ENCODE measurements at regions not wholly inside any gene's neighbourhood (a gene's known extent, or its start where the extent isn't known, plus 50 kb on each side); places are given as distances from the start of the nearest gene placed in this dataset.

GRCh38 chr20:52643034-52643433, 329.1 kb upstream of the TSHZ2 start:
- no peak for TF ChIP-seq CTCF (IDR thresholded peaks at IDR 0.05)
- no peak for TF ChIP-seq POLR2AphosphoS5 (IDR thresholded peaks at IDR 0.05)
- no peak for TF ChIP-seq POLR2A (IDR thresholded peaks at IDR 0.05; ENCODE audit: low read depth)
- no peak for TF ChIP-seq EP300 (IDR thresholded peaks at IDR 0.05)
- intact Hi-C loops (cut with DNase I): no loop called here
- Histone ChIP-seq H3K4me3 (no peak overlapping the region), H3K27ac (replicated peaks in 1 of 4) (no peak overlapping the region), H3K9me3 (no peaks in the 10 kb centered on the region), H3K4me1 (no peaks in the 10 kb centered on the region), H3K36me3 (no peaks in the 10 kb centered on the region), H3K27me3 (no peaks in the 10 kb centered on the region)
- DNase-seq (ENCODE audit: extremely low spot score): no peak
- WGBS: 84% methylated on average over 3 of the region's 3 CpGs

GRCh38 chr20:52637201-52637600, 335.0 kb upstream of the TSHZ2 start:
- Histone ChIP-seq H3K4me1 (no peaks in the 10 kb centered on the region), H3K4me3 (no peak overlapping the region), H3K36me3 (no peaks in the 10 kb centered on the region), H3K27me3 (no peaks in the 10 kb centered on the region), H3K27ac (replicated peaks in 1 of 4) (no peak overlapping the region), H3K9me3 (no peaks in the 10 kb centered on the region)
- no peak for DNase-seq (ENCODE audit: extremely low spot score)
- 84% methylated on average over 3 of the region's 3 CpGs for WGBS
- no peak for TF ChIP-seq POLR2AphosphoS5 (IDR thresholded peaks at IDR 0.05)
- intact Hi-C loops (cut with DNase I): no loop called here

- H3K4me1 ChIP-seq: no peaks in the 10 kb centered on the region
- no peaks in the 10 kb centered on the region for H3K36me3 ChIP-seq
- DNase-seq (ENCODE audit: extremely low spot score): no peak
- 100% methylated on average over 4 of the region's 4 CpGs for WGBS
- TF ChIP-seq EP300 (IDR thresholded peaks at IDR 0.05): no peak
- TF ChIP-seq POLR2AphosphoS5 (IDR thresholded peaks at IDR 0.05): no peak
- no peak for TF ChIP-seq POLR2A (IDR thresholded peaks at IDR 0.05; ENCODE audit: low read depth)
- TF ChIP-seq CTCF (IDR thresholded peaks at IDR 0.05): no peak
- intact Hi-C loops (cut with DNase I): no loop called here
- no peaks in the 10 kb centered on the region for H3K27me3 ChIP-seq
- H3K9me3 ChIP-seq: peaks cover 0 to 5% (median 0%) of the 10 kb centered on the region in 4 donors
- no peak overlapping the region for H3K4me3 ChIP-seq
- no peak overlapping the region for H3K27ac ChIP-seq (replicated peaks in 1 of 4)
These were observed 340.7 kb upstream of the TSHZ2 start for GRCh38 chr20:52631469-52631868.

- 57% methylated on average over 2 of the region's 2 CpGs for WGBS
- Histone ChIP-seq H3K36me3 (no peaks in the 10 kb centered on the region), H3K27me3 (no peaks in the 10 kb centered on the region), H3K4me1 (no peaks in the 10 kb centered on the region), H3K9me3 (peaks cover 0 to 5% (median 0%) of the 10 kb centered on the region in 4 donors), H3K27ac (replicated peaks in 1 of 4) (no peak overlapping the region), H3K4me3 (no peak overlapping the region)
- no peak for DNase-seq (ENCODE audit: extremely low spot score)
- TF ChIP-seq POLR2AphosphoS5 (IDR thresholded peaks at IDR 0.05): no peak
- TF ChIP-seq CTCF (IDR thresholded peaks at IDR 0.05): no peak
- no peak for TF ChIP-seq POLR2A (IDR thresholded peaks at IDR 0.05; ENCODE audit: low read depth)
- TF ChIP-seq EP300 (IDR thresholded peaks at IDR 0.05): no peak
- intact Hi-C loops (cut with DNase I): no loop called here
These were observed 342.0 kb upstream of the TSHZ2 start for GRCh38 chr20:52630138-52630537.

- DNase-seq (ENCODE audit: extremely low spot score): no peak
- no peak overlapping the region for H3K4me3 ChIP-seq
- no peaks in the 10 kb centered on the region for H3K4me1 ChIP-seq
- no peaks in the 10 kb centered on the region for H3K9me3 ChIP-seq
- WGBS: 89% methylated on average over 4 of the region's 4 CpGs
- TF ChIP-seq EP300 (IDR thresholded peaks at IDR 0.05): no peak
- no peak for TF ChIP-seq POLR2A (IDR thresholded peaks at IDR 0.05; ENCODE audit: low read depth)
- TF ChIP-seq POLR2AphosphoS5 (IDR thresholded peaks at IDR 0.05): no peak
- no peak for TF ChIP-seq CTCF (IDR thresholded peaks at IDR 0.05)
- H3K27me3 ChIP-seq: no peaks in the 10 kb centered on the region
- no peak overlapping the region for H3K27ac ChIP-seq (replicated peaks in 1 of 4)
- H3K36me3 ChIP-seq: no peaks in the 10 kb centered on the region
- intact Hi-C loops (cut with DNase I): no loop called here
These were observed 347.9 kb upstream of the TSHZ2 start for GRCh38 chr20:52624281-52624680.

Measured in esophagus muscularis mucosa (tissue), 4 donors.